IMR-90 (cell line): ENCODE measurements at regions not wholly inside any gene's neighbourhood (a gene's known extent, or its start where the extent isn't known, plus 50 kb on each side); places are given as distances from the start of the nearest gene placed in this dataset.

ENCODE experiments used
- ATAC-seq: fragments of 200-7000 bp; cut with Tn5 transposase; 2 replicates; pipeline ENCODE4 v1.9.1; 2020; ENCODE audit warnings: low read depth, mild to moderate bottlenecking, moderate library complexity
- BruUV-seq: library from RNA; stranded (reverse); fragments of 400-500 nt; replicated peaks from 2 replicates; lab custom pipeline; 2021; lab: Mats Ljungman, UMichigan
- CTCF ChIA-PET: fragments of 300-600 bp; formaldehyde crosslinking; extraction: SDS; loops from one replicate; lab custom pipeline; 2021; ENCODE audit warnings: antibody characterized with exemption; lab: Yijun Ruan, JAX
- POLR2A ChIA-PET: fragments of 300-600 bp; sonication (Branson Sonifier 250); formaldehyde crosslinking; loops from one replicate; lab custom pipeline; 2022; ENCODE audit warnings: antibody characterized with exemption; ENCODE audit not compliant: unreplicated experiment; lab: Charles Lee
- DNase-seq: peaks from one replicate; pipeline ENCODE4 v3.0.0; 2013
- H2AFZ ChIP-seq: replicated peaks from 2 replicates; pipeline ENCODE3; 2013; ENCODE audit warnings: low read length, mild to moderate bottlenecking; ENCODE audit not compliant: poor library complexity
- H2AK5ac ChIP-seq: 2 replicates; pipeline ENCODE4 v1.6.1; 2013; ENCODE audit warnings: low read depth, low read length, inconsistent platforms
- H2AK9ac ChIP-seq: replicated peaks from 2 replicates; pipeline ENCODE3; 2013; ENCODE audit warnings: mild to moderate bottlenecking, low read depth, low read length, moderate library complexity; ENCODE audit not compliant: poor library complexity
- H2BK120ac ChIP-seq: 2 replicates; pipeline ENCODE4 v1.6.1; 2013; ENCODE audit warnings: low read depth, low read length, inconsistent platforms
- H2BK15ac ChIP-seq: 3 replicates; pipeline ENCODE4 v1.6.1; 2013; ENCODE audit warnings: low read depth, low read length, inconsistent platforms
- H2BK20ac ChIP-seq: 2 replicates; pipeline ENCODE4 v1.6.1; 2013; ENCODE audit warnings: low read depth, mild to moderate bottlenecking, inconsistent platforms, low read length, moderate library complexity
- H2BK5ac ChIP-seq: 2 replicates; pipeline ENCODE4 v1.6.1; 2013; ENCODE audit warnings: mild to moderate bottlenecking, low read depth, low read length, inconsistent platforms; ENCODE audit not compliant: poor library complexity, severe bottlenecking
- H3K14ac ChIP-seq: replicated peaks from 2 replicates; pipeline ENCODE4 v1.6.1; 2013; ENCODE audit warnings: low read depth, low read length, inconsistent platforms
- H3K18ac ChIP-seq: 2 replicates; pipeline ENCODE4 v1.6.1; 2013; ENCODE audit warnings: low read depth, low read length, control low read depth
- H3K23ac ChIP-seq: 2 replicates; pipeline ENCODE4 v1.6.1; 2013; ENCODE audit warnings: low read depth, low read length, inconsistent platforms
- H3K27ac ChIP-seq: 2 replicates; pipeline ENCODE4 v1.5.1; 2013; ENCODE audit warnings: mild to moderate bottlenecking, control low read depth, low read length; ENCODE audit not compliant: insufficient read depth
- H3K27me3 ChIP-seq: 2 replicates; pipeline ENCODE4 v1.6.1; 2013; ENCODE audit warnings: low read length; ENCODE audit not compliant: control insufficient read depth, insufficient read depth
- H3K36me3 ChIP-seq: 2 replicates; pipeline ENCODE4 v1.6.1; 2013; ENCODE audit warnings: low read length, mixed read lengths; ENCODE audit not compliant: control insufficient read depth, insufficient read depth
- H3K4ac ChIP-seq: 2 replicates; pipeline ENCODE4 v1.6.1; 2013; ENCODE audit warnings: low read depth, low read length, inconsistent platforms
- H3K4me1 ChIP-seq: 2 replicates; pipeline ENCODE4 v1.6.1; 2013; ENCODE audit warnings: low read length, mixed read lengths; ENCODE audit not compliant: control insufficient read depth, insufficient read depth
- H3K4me2 ChIP-seq: 2 replicates; pipeline ENCODE4 v1.6.1; 2013; ENCODE audit warnings: low read depth, mild to moderate bottlenecking, control low read depth, low read length, moderate library complexity
- H3K4me3 ChIP-seq: 2 replicates; pipeline ENCODE4 v1.5.1; 2013; ENCODE audit warnings: low read depth, mild to moderate bottlenecking, control low read depth, low read length, moderate library complexity; ENCODE audit not compliant: insufficient read depth
- H3K56ac ChIP-seq: 2 replicates; pipeline ENCODE4 v1.6.1; 2013; ENCODE audit warnings: low read length, inconsistent platforms; ENCODE audit not compliant: insufficient read depth; ENCODE audit errors: extremely low read depth
- H3K79me1 ChIP-seq, 2 experiments: 2 replicates each; pipeline ENCODE4 v1.6.1; 2013; ENCODE audit warnings: low read length in 2 of 2, inconsistent platforms in 1 of 2, low read depth in 1 of 2
- H3K9ac ChIP-seq: 2 replicates; pipeline ENCODE4 v1.6.1; 2013; ENCODE audit warnings: low read depth, low read length, control low read depth
- H3K9me1 ChIP-seq: 2 replicates; pipeline ENCODE4 v1.6.1; 2013; ENCODE audit warnings: low read length, inconsistent platforms; ENCODE audit not compliant: insufficient read depth
- H3K9me3 ChIP-seq: 2 replicates; pipeline ENCODE4 v1.6.1; 2013; ENCODE audit warnings: low read length; ENCODE audit not compliant: control insufficient read depth, insufficient read depth
- H4K20me1 ChIP-seq: 2 replicates; pipeline ENCODE4 v1.6.1; 2013; ENCODE audit warnings: low read length, inconsistent platforms; ENCODE audit not compliant: insufficient read depth
- H4K5ac ChIP-seq: 2 replicates; pipeline ENCODE4 v1.6.1; 2013; ENCODE audit warnings: mild to moderate bottlenecking, low read depth, low read length, control low read depth
- H4K8ac ChIP-seq, 2 experiments: 2 replicates each; pipeline ENCODE4 v1.6.1; 2013; ENCODE audit warnings: low read depth in 2 of 2, low read length in 2 of 2, control low read depth in 1 of 2, inconsistent platforms in 1 of 2
- H4K91ac ChIP-seq: 2 replicates; pipeline ENCODE4 v1.6.1; 2013; ENCODE audit warnings: low read depth, low read length, inconsistent platforms; ENCODE audit not compliant: insufficient read depth
- BHLHE40 ChIP-seq: fragments of 150-350 bp; IDR thresholded peaks from 2 replicates; pipeline ENCODE4 v1.6.1; 2016; ENCODE audit warnings: mild to moderate bottlenecking, low read depth, low read length
- CEBPB ChIP-seq: IDR thresholded peaks from 2 replicates; pipeline ENCODE4 v1.6.1; 2012; ENCODE audit warnings: low read depth, low read length, improper control_type of control experiment
- ELK1 ChIP-seq: fragments of 150-350 bp; IDR thresholded peaks from 2 replicates; pipeline ENCODE4 v1.6.1; 2016; ENCODE audit warnings: low read depth, mild to moderate bottlenecking, low read length, moderate library complexity, borderline replicate concordance
- FOS ChIP-seq: fragments of 150-350 bp; IDR thresholded peaks from 2 replicates; pipeline ENCODE4 v1.6.1; 2016; ENCODE audit warnings: low read depth, low read length
- MAFK ChIP-seq: IDR thresholded peaks from 2 replicates; pipeline ENCODE4 v1.6.1; 2012; ENCODE audit warnings: low read depth, low read length, improper control_type of control experiment
- MAZ ChIP-seq: IDR thresholded peaks from 2 replicates; pipeline ENCODE4 v1.6.1; 2012; ENCODE audit warnings: low read depth, mild to moderate bottlenecking, low read length, improper control_type of control experiment, moderate library complexity, borderline replicate concordance
- MXI1 ChIP-seq: IDR thresholded peaks from 2 replicates; pipeline ENCODE4 v1.6.1; 2012; ENCODE audit warnings: low read depth, mild to moderate bottlenecking, low read length, moderate library complexity, borderline replicate concordance
- NFE2L2 ChIP-seq: fragments of 150-350 bp; IDR thresholded peaks from 2 replicates; pipeline ENCODE4 v1.6.1; 2016; ENCODE audit warnings: low read depth, mild to moderate bottlenecking, low read length
- POLR2A ChIP-seq: IDR thresholded peaks from 2 replicates; pipeline ENCODE4 v1.6.1; 2012; ENCODE audit warnings: mild to moderate bottlenecking, low read depth, low read length
- RAD21 ChIP-seq: IDR thresholded peaks from 2 replicates; pipeline ENCODE4 v1.6.1; 2012; ENCODE audit warnings: low read length, improper control_type of control experiment
- RCOR1 ChIP-seq: IDR thresholded peaks from 2 replicates; pipeline ENCODE4 v1.6.1; 2012; ENCODE audit warnings: mild to moderate bottlenecking, low read length, improper control_type of control experiment; ENCODE audit not compliant: insufficient replicate concordance
- RFX5 ChIP-seq: IDR thresholded peaks from 2 replicates; pipeline ENCODE4 v1.8.0; 2012; ENCODE audit warnings: low read depth, mild to moderate bottlenecking, low read length, moderate library complexity
- USF2 ChIP-seq: fragments of 150-350 bp; IDR thresholded peaks from 2 replicates; pipeline ENCODE4 v1.6.1; 2017; ENCODE audit warnings: mild to moderate bottlenecking, antibody characterized with exemption, low read length, low read depth
- WGBS, 2 experiments: methylation state at CpG; one replicate each; pipeline versions ENCODE4 v1.1.5 to v1.1.7; 2013; ENCODE audit warnings: missing lambda C conversion rate in 2 of 2; ENCODE audit not compliant: insufficient read length in 1 of 2; ENCODE audit errors: extremely low coverage in 2 of 2; 5-methylcytosine and 5-hydroxymethylcytosine counted together
- dilution Hi-C: fragments of 300-500 bp; cut with HindIII; formaldehyde crosslinking; loops from one replicate; pipeline ENCODE4 v1.14.3; 2018; ENCODE audit warnings: low sequenced_read_pairs; ENCODE audit not compliant: unreplicated experiment
- in situ Hi-C: fragments of 300-500 bp; cut with MboI; formaldehyde crosslinking; loops from 3 replicates; pipeline ENCODE4 v1.14.3; 2019; ENCODE audit warnings: low sequenced_read_pairs, inconsistent platforms, mixed read lengths
- intact Hi-C: fragments of 100-400 bp; cut with micrococcal nuclease; formaldehyde crosslinking; loops from 2 replicates; pipeline ENCODE4 v1.10.0; 2022

GRCh38 chr2:39583781-39584180 is 81.9 kb upstream of the TMEM178A start:
- no peak for DNase-seq

More at GRCh38 chr2:39583781-39584180, 81.9 kb upstream of the TMEM178A start:
- no TSS peak for BruUV-seq
- no peak overlapping the region for H3K27ac ChIP-seq
- no peak overlapping the region for H3K9ac ChIP-seq
- CTCF ChIA-PET = no interaction called here
- no peak overlapping the region for H2AK9ac ChIP-seq
- H2BK20ac ChIP-seq = no peak overlapping the region
- no peak overlapping the region for H2AK5ac ChIP-seq
- no peak overlapping the region for H4K91ac ChIP-seq
- WGBS, 2 experiments = no CpG with 5 or more reads among the region's 6 CpGs
- H2BK120ac ChIP-seq = no peak overlapping the region
- H3K9me1 ChIP-seq = no peaks in the 10 kb centered on the region
- H3K79me1 ChIP-seq = no peaks in the 10 kb centered on the region
- H4K5ac ChIP-seq = no peak overlapping the region
- H3K4me2 ChIP-seq = no peak overlapping the region
- TF ChIP-seq NFE2L2 (no peak), FOS (no peak), RFX5 (no peak), POLR2A (no peak), CEBPB (no peak), BHLHE40 (no peak), RCOR1 (no peak), RAD21 (no peak), MXI1 (no peak), MAZ (no peak), USF2 (no peak), MAFK (no peak), ELK1 (no peak)
- no peaks in the 10 kb centered on the region for H4K20me1 ChIP-seq
- H3K23ac ChIP-seq = no peak overlapping the region
- intact Hi-C loops = no loop called here
- H3K9me3 ChIP-seq = peaks cover 5% of the 10 kb centered on the region; the same call in 1 of the 2 replicates
- ATAC-seq = 0 out of 2 replicates have a peak, but pooled peaks have one; percentile 24
- no peak overlapping the region for H2BK5ac ChIP-seq
- no peak overlapping the region for H3K56ac ChIP-seq
- no peak overlapping the region for H3K4ac ChIP-seq
- POLR2A ChIA-PET = no interaction called here
- H4K8ac ChIP-seq = no peak overlapping the region
- no peaks in the 10 kb centered on the region; the same call in 1 of the 2 replicates for H3K36me3 ChIP-seq
- peak overlapping the region; percentile 2 for H2AFZ ChIP-seq
- peak overlapping the region; percentile 46; the same call in 1 of the 3 replicates for H2BK15ac ChIP-seq
- H3K4me1 ChIP-seq = peaks cover 5% of the 10 kb centered on the region; the same call in 1 of the 2 replicates
- H3K27me3 ChIP-seq = no peaks in the 10 kb centered on the region
- dilution Hi-C loops = no loop called here
- no peak overlapping the region for H3K18ac ChIP-seq
- no peak overlapping the region for H3K14ac ChIP-seq
- no peak overlapping the region for H3K4me3 ChIP-seq
- in situ Hi-C loops = no loop called here
